ENCODE measurements at regions not wholly inside any gene's neighbourhood (a gene's known extent, or its start where the extent isn't known, plus 50 kb on each side); places are given as distances from the start of the nearest gene placed in this dataset.

GRCh38 chr15:38182900-38183299 is 69.7 kb upstream of the SPRED1 start:
- peak; percentile 26 for DNase-seq

GRCh38 chr15:38186507-38186906 is 66.1 kb upstream of the SPRED1 start:
- peak; percentile 80 for DNase-seq

GRCh38 chr15:38187630-38188313 is 64.9 kb upstream of the SPRED1 start:
- DNase-seq, result peak; percentile 45

- DNase-seq, result no peak
Measured at GRCh38 chr15:38189671-38190295, 62.9 kb upstream of the SPRED1 start.

GRCh38 chr15:38190501-38190900 is 62.1 kb upstream of the SPRED1 start:
- peak; percentile 61 for DNase-seq

- DNase-seq, result no peak
Measured at GRCh38 chr15:38192496-38192895, 60.1 kb upstream of the SPRED1 start.

- DNase-seq, result no peak
Measured at GRCh38 chr15:38193496-38193895, 59.1 kb upstream of the SPRED1 start.

- DNase-seq, result peak; percentile 2
Measured at GRCh38 chr15:38195191-38195901, 57.3 kb upstream of the SPRED1 start.

GRCh38 chr15:38196076-38196475 is 56.6 kb upstream of the SPRED1 start:
- no peak for DNase-seq

- no peak for DNase-seq
Measured at GRCh38 chr15:38197553-38197952, 55.1 kb upstream of the SPRED1 start.

GRCh38 chr15:38201714-38202113 is 50.9 kb upstream of the SPRED1 start:
- no peak for DNase-seq

- no peak for DNase-seq
Measured at GRCh38 chr15:38202361-38202760, 50.3 kb upstream of the SPRED1 start.

All from NCI-H146 (cell line).